ENCODE measurements at regions not wholly inside any gene's neighbourhood (a gene's known extent, or its start where the extent isn't known, plus 50 kb on each side); places are given as distances from the start of the nearest gene placed in this dataset.

GRCh38 chr12:42957561-42958290 is 368.2 kb upstream of the PRICKLE1 start:
- Histone ChIP-seq H3K4me1 (replicated peaks) (no peaks in the 10 kb centered on the region), H3K9me3 (no peaks in the 10 kb centered on the region), H3K4me3 (no peak overlapping the region), H3K27me3 (replicated peaks; ENCODE audit: insufficient read depth) (no peaks in the 10 kb centered on the region), H3K36me3 (no peaks in the 10 kb centered on the region), H3K27ac (no peak overlapping the region)
- no peak for DNase-seq (ENCODE audit: low spot score)
- TF ChIP-seq CTCF (IDR thresholded peaks at IDR 0.05) (no peak), POLR2AphosphoS5 (IDR thresholded peaks at IDR 0.05) (no peak), POLR2A (IDR thresholded peaks at IDR 0.05) (no peak)
- intact Hi-C loops (cut with DNase I) = no loop called here
- 71% methylated on average over 1 of the region's 1 CpG for WGBS

- Histone ChIP-seq H3K27ac (no peak overlapping the region), H3K4me3 (no peak overlapping the region), H3K27me3 (replicated peaks; ENCODE audit: insufficient read depth) (no peaks in the 10 kb centered on the region), H3K9me3 (no peaks in the 10 kb centered on the region), H3K36me3 (no peaks in the 10 kb centered on the region), H3K4me1 (replicated peaks) (no peaks in the 10 kb centered on the region)
- intact Hi-C loops (cut with DNase I) = no loop called here
- TF ChIP-seq POLR2AphosphoS5 (IDR thresholded peaks at IDR 0.05) = no peak
- no peak for TF ChIP-seq CTCF (IDR thresholded peaks at IDR 0.05)
- no peak for TF ChIP-seq POLR2A (IDR thresholded peaks at IDR 0.05)
- no peak for DNase-seq (ENCODE audit: low spot score)
- WGBS = 64% methylated on average over 3 of the region's 3 CpGs
Measured at GRCh38 chr12:42957136-42957535, 367.6 kb upstream of the PRICKLE1 start.

GRCh38 chr12:42953021-42953420 is 363.5 kb upstream of the PRICKLE1 start:
- no peak for DNase-seq (ENCODE audit: low spot score)
- Histone ChIP-seq H3K27me3 (replicated peaks; ENCODE audit: insufficient read depth) (no peaks in the 10 kb centered on the region), H3K9me3 (no peaks in the 10 kb centered on the region), H3K27ac (no peak overlapping the region), H3K36me3 (no peaks in the 10 kb centered on the region), H3K4me1 (replicated peaks) (no peaks in the 10 kb centered on the region), H3K4me3 (no peak overlapping the region)
- TF ChIP-seq POLR2AphosphoS5 (IDR thresholded peaks at IDR 0.05) = no peak
- TF ChIP-seq POLR2A (IDR thresholded peaks at IDR 0.05) = no peak
- no peak for TF ChIP-seq CTCF (IDR thresholded peaks at IDR 0.05)
- 95% methylated on average over 2 of the region's 2 CpGs for WGBS
- intact Hi-C loops (cut with DNase I) = no loop called here

GRCh38 chr12:42946871-42947381 is 357.4 kb upstream of the PRICKLE1 start:
- intact Hi-C loops (cut with DNase I) = no loop called here
- 71% methylated on average over 2 of the region's 2 CpGs for WGBS
- Histone ChIP-seq H3K27ac (no peak overlapping the region), H3K36me3 (no peaks in the 10 kb centered on the region), H3K9me3 (no peaks in the 10 kb centered on the region), H3K27me3 (replicated peaks; ENCODE audit: insufficient read depth) (no peaks in the 10 kb centered on the region), H3K4me3 (no peak overlapping the region), H3K4me1 (replicated peaks) (no peaks in the 10 kb centered on the region)
- TF ChIP-seq POLR2A (IDR thresholded peaks at IDR 0.05) (no peak), CTCF (IDR thresholded peaks at IDR 0.05) (no peak), POLR2AphosphoS5 (IDR thresholded peaks at IDR 0.05) (no peak)
- no peak for DNase-seq (ENCODE audit: low spot score)

- H3K27ac ChIP-seq = no peak overlapping the region
- no peaks in the 10 kb centered on the region for H3K36me3 ChIP-seq
- 89% methylated on average over 2 of the region's 2 CpGs for WGBS
- H3K4me1 ChIP-seq (replicated peaks) = no peaks in the 10 kb centered on the region
- intact Hi-C loops (cut with DNase I) = no loop called here
- no peak for DNase-seq (ENCODE audit: low spot score)
- H3K4me3 ChIP-seq = no peak overlapping the region
- no peaks in the 10 kb centered on the region for H3K9me3 ChIP-seq
- TF ChIP-seq POLR2AphosphoS5 (IDR thresholded peaks at IDR 0.05) = no peak
- TF ChIP-seq CTCF (IDR thresholded peaks at IDR 0.05) = no peak
- TF ChIP-seq POLR2A (IDR thresholded peaks at IDR 0.05) = no peak
- no peaks in the 10 kb centered on the region for H3K27me3 ChIP-seq (replicated peaks; ENCODE audit: insufficient read depth)
Measured at GRCh38 chr12:42945927-42946326, 356.4 kb upstream of the PRICKLE1 start.

Measured in prostate gland (tissue), 2 donors.